ENCODE measurements at regions not wholly inside any gene's neighbourhood (a gene's known extent, or its start where the extent isn't known, plus 50 kb on each side); places are given as distances from the start of the nearest gene placed in this dataset.

GRCh38 chr5:51034222-51034901 is 348.9 kb upstream of the ISL1 start:
- Histone ChIP-seq H3K4me3 (ENCODE audit: low read depth in 1 of 2, low read length in 1 of 2) (no peak overlapping the region), H3K36me3 (no peaks in the 10 kb centered on the region), H3K27me3 (no peaks in the 10 kb centered on the region), H3K4me1 (ENCODE audit: control insufficient read depth in 1 of 2, insufficient read depth in 1 of 2, low read depth in 1 of 2, low read length in 1 of 2) (no peaks in the 10 kb centered on the region), H3K9me3 (no peaks in the 10 kb centered on the region), H3K27ac (no peak overlapping the region)
- TF ChIP-seq CTCF (IDR thresholded peaks at IDR 0.05): no peak

DNA sequence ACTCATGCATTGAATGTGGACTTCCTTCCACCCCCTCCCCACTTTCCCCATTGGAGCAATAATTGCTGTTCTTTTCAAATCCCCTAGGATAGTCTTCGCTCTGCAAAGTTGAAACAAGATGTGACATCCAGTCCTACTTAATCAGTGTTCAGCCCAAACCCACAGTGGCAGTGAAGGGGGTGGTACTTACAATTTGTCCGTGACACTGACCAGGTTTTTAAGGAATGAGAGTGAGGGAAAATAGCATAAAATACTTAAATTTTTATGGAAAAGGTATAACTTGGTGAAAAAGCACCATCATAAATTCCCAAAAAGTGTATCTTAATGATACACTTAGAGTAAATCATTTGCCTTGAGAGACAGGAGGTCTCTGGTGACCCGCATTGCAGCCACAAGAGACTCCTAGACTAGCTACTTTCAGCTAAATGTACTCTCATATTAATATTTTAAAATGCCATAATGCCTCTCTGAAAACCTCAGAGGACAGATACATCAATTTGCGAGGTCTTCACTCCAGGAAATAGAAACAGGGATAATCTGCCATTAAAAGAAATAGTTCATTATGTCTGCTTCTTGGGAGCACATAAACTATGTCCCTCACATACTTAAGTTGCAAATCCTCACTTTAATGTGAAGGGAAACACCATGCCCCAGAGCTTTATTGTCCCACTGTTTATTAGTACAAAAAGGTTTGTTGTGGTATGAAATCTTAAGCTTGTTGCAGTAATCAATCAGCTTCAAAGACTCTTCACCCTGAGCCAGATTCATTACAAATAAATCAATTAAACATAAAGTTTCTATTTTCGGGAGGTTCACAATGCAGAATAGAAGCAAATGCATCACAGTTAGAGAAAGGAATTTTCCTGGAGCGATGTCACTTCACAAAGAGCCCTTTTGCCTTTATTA is 343.6 kb upstream of the ISL1 start:
- Histone ChIP-seq H3K27me3 (no peaks in the 10 kb centered on the region), H3K9me3 (no peaks in the 10 kb centered on the region), H3K36me3 (no peaks in the 10 kb centered on the region), H3K4me1 (ENCODE audit: control insufficient read depth in 1 of 2, insufficient read depth in 1 of 2, low read depth in 1 of 2, low read length in 1 of 2) (no peaks in the 10 kb centered on the region), H3K4me3 (ENCODE audit: low read depth in 1 of 2, low read length in 1 of 2) (no peak overlapping the region), H3K27ac (no peak overlapping the region)
- no peak for TF ChIP-seq CTCF (IDR thresholded peaks at IDR 0.05)

DNA sequence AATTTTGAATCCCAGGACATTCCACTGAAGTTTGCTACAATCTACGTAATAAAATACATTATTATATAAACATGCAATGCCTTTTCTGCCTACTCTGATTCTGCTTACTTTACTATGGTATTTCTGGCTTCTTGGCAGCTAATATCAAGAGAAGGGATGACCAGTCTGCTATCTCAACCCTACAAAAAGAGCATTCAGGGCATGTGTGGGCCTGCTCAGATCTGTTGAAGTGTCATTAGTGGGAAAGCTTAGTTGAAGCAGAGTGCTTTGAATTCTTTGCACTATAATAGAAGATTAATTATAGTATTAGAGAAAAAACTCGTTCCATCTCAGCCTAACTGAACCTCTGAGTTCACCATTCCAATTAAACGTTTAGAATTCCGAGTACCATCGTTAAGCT is 339.5 kb upstream of the ISL1 start:
- no peaks in the 10 kb centered on the region for H3K27me3 ChIP-seq
- H3K36me3 ChIP-seq: no peaks in the 10 kb centered on the region
- no peaks in the 10 kb centered on the region for H3K9me3 ChIP-seq
- H3K4me1 ChIP-seq (ENCODE audit: control insufficient read depth in 1 of 2, insufficient read depth in 1 of 2, low read depth in 1 of 2, low read length in 1 of 2): no peaks in the 10 kb centered on the region
- H3K4me3 ChIP-seq (ENCODE audit: low read depth in 1 of 2, low read length in 1 of 2): no peak overlapping the region
- no peak for TF ChIP-seq CTCF (IDR thresholded peaks at IDR 0.05)
- no peak overlapping the region for H3K27ac ChIP-seq

- no peaks in the 10 kb centered on the region for H3K9me3 ChIP-seq
- no peak overlapping the region for H3K4me3 ChIP-seq (ENCODE audit: low read depth in 1 of 2, low read length in 1 of 2)
- no peaks in the 10 kb centered on the region for H3K27me3 ChIP-seq
- H3K4me1 ChIP-seq (ENCODE audit: control insufficient read depth in 1 of 2, insufficient read depth in 1 of 2, low read depth in 1 of 2, low read length in 1 of 2): no peaks in the 10 kb centered on the region
- TF ChIP-seq CTCF (IDR thresholded peaks at IDR 0.05): no peak
- H3K27ac ChIP-seq: no peak overlapping the region
- no peaks in the 10 kb centered on the region for H3K36me3 ChIP-seq
Measured at GRCh38 chr5:51047369-51047768, 335.9 kb upstream of the ISL1 start.

- Histone ChIP-seq H3K27me3 (no peaks in the 10 kb centered on the region), H3K27ac (no peak overlapping the region), H3K9me3 (no peaks in the 10 kb centered on the region), H3K36me3 (no peaks in the 10 kb centered on the region), H3K4me1 (ENCODE audit: control insufficient read depth in 1 of 2, insufficient read depth in 1 of 2, low read depth in 1 of 2, low read length in 1 of 2) (no peaks in the 10 kb centered on the region), H3K4me3 (ENCODE audit: low read depth in 1 of 2, low read length in 1 of 2) (no peak overlapping the region)
- TF ChIP-seq CTCF (IDR thresholded peaks at IDR 0.05): no peak
Measured at GRCh38 chr5:51053361-51053760, 329.9 kb upstream of the ISL1 start.
